ENCODE measurements at regions not wholly inside any gene's neighbourhood (a gene's known extent, or its start where the extent isn't known, plus 50 kb on each side); places are given as distances from the start of the nearest gene placed in this dataset.

DNA sequence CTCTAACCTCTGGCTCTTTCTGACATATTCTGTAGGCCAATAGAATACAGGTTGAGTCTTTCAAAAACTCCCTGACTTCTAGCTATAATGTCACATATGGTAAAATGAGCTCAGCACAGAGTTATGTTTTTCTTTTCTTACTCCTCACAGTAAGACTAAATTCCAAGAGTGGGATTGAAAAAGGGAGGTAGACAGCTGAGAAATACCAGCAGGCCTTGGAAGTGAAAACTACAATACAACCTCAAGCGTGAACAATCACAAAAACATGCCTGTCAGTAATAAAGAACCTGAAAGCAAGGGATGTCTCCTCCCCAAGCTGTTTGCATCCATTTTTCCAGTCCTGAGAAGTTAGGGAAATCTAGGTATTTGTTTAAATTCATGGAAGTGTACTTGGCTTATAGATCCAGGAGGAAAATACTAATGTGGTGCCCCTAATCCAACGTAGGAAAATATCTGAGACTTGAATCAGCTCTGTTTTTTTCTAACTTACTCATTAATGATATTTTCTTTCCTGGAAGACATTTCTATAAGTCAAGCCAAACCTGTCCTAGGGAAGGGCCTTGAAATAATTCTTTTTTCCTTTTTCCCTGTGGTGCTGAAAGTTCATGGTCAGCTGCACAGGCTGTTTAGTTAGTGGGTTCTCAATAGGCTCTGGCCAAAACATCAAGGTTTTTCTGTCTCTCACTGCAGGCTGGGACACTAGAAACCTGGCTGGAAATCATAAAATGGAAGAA, 167.9 kb upstream of the SPATS2L start:
- DNase-seq: no peak

DNA sequence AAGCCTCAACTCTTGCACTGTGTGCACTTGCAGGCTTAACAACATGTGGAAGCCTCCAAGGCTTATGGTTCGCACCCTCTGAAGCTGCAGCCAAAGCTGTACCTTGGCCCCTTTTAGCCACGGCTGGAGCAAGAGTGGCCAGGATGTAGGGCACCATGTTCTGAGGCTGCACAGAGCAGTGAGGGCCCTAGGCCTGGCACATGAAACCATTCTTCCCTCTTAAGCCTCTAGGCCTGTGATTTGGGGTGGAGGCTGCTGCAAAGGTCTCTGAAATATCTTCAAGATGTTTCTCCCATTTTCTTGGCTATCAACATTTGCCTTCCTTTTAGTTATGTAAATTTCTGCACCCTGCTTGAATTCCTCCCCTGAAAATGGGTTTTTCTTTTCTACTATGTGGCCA, 161.9 kb upstream of the SPATS2L start:
- DNase-seq: no peak

DNA sequence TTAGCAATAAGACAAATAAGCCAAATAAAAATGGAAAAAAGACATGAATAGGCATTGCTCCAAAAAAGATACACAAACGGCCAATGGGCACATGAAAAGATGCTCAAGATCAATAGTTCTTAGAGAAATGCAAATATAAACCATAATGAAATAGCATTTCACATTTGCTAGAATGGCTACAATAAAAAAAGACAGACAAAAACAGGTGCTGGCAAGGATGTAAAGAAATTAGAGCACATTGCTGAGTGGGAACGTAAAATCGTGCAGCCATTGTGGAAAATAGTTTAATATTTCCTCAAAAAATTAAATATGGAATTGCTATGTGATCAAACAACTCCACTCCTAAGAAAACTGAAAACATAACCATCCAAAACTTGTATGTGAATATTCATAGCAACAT, 160.0 kb upstream of the SPATS2L start:
- DNase-seq: no peak

DNA sequence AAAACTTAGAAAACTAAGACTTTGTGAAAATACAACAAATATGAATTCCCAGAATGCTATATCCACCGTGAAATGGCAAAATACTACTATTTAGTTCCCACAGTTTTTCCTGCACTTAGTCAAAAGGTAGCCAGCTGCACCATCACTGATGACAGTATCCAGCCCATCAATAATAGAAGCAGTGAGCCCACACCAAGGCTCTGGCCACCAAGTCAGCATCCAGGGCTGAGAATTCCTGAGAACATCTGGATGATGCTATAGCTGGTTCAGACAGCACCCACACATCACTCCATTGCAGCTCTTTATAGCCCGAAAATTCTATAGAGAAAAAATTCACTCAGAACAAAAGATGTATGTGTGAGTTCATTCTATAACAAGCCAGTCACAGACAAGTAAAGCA, 159.1 kb upstream of the SPATS2L start:
- DNase-seq: no peak

DNA sequence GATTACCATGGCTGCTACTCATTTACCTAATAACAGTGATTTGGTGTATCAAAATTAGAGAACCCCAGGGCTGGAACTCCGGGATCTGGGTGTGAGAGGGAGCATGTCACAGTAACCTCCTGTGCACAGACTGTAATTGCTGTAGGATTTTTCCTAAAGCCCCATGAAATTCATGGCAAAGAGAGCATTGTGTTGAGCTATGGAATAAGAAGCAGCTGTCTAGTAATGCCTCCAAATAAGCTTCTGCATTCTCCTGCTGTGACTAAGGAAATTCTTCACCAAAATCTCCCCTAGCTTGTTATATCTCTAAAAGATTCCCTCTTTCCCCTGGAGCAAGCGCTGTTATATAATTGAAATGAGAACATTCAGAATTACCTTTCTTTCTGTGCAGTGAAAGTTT, 158.1 kb upstream of the SPATS2L start:
- no peak for DNase-seq

DNA sequence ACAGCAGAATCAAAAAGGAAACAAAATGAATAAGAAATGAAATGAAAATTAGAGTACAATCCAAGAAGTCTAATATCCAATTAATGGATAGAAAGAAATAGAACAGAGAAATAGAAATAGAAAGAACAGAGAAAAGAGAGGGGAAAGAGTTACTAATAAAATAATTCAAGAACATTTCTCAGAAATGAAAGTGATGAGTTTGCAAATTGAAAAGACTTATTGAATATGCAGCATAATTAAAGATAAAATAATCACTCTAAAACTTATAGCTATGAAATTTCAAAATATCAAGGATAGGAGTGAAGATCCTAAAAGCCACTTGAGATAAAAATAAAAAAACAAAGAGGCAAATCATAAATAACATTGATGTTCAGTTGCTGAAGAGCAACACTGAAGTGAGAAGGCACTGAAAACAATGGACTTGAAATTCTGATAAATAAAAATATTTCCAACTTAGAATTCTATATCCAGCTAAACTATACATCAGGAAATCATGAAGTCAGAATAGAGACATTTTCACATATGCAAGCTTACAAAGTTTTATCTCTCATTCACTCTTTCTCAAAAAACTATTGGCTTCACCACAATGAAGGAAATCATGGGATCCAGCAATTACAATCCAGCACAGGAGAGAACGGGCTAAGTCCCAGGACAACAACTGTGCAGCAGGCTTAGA, 155.9 kb upstream of the SPATS2L start:
- no peak for DNase-seq

DNA sequence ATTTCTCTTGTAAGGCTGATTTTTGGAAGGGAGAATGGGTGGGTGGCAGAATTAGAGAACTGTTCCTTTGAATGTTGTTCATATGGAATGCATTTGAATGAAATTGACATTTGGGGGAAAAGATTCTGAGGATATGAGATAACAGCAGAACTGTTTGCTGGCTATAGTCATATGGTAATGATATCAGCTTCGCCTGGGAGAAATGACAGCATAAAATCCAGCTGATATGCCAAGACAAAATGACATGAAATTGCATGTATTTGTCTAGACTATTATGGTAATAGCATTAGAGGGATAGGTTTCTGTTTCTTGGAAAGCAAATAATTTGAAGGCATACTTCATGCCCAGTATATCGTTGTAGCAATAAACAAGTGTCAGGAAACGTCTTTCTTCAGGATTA, 150.8 kb upstream of the SPATS2L start:
- no peak for DNase-seq

DNA sequence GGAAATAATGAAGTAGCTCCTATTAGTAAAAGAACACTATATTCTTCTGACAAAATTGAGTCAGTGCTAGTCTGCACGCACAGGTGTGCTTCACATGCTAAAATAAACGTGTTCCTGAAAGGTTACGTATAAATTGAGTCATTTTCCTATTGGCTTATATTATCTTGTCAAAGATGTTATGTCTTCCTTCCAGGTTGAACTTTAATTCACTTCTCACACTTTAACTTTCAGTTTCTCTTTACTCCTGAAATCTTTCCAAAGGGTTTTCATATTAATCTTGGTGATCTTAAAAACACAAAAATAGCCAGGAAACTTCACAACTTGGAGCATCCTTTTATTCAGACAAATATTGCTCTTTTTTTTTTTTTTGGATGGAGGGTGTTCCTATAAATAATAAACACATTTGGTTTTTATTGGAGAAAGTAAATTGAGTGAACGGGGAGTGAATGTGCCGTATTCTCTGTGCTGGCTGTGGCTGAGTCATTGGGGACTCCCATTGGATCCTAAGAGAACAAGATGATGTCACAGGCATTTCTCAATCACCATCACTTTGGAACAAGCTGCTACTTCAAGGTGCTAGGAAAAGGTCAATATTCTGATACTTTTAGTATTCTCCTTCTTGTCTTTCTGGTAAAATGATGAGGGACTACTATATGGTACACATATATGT, 150.2 kb upstream of the SPATS2L start:
- no peak for DNase-seq

DNA sequence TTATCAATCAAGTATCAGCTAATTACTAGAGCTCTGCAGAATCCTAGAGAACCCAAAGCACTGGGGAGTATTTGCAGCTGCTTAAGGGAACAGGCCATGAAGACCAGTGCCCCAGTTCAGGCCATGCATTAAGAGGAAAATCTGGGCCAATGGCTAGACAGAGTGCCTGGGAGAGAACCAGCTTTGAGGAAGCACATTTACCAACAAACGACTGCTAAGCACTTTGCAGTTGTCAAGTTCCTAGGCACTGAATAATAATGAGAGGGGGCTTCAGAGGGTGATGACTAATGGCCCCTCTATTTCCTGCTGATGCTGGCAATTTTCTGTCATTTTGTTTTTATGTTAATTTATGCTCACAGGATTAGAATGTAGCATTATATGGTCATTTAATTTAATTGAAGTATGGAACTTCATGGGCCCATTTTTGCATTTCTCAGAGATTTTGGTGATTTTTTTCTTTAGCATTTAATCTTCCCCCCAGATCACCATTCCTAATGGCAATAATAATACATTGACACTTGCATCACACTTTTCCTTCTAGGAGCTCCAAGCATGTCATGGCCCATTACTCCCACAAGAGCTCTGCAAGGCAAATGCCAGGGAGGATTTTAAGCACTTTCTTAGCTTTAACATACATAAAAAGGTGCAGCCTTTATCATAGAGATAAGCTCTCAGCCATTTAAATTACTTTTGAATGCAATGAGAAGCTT, 147.7 kb upstream of the SPATS2L start:
- DNase-seq: no peak

DNA sequence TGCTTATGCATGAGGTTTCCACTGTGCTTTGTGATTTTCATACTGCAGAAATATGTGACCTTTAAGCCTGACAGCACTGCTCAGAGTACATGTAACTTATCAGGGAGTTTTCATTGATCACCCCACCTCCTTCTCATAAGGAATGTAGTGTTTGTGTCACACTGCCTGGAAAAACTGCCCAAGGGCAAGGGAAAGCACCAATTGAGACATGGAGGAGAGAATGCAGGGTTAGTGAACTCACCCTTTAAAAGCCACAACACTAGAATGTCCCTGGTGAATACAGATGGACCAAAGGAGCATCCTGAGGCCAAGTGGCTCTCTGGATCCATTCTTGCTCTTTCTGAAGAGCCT, 147.2 kb upstream of the SPATS2L start:
- DNase-seq: no peak

DNA sequence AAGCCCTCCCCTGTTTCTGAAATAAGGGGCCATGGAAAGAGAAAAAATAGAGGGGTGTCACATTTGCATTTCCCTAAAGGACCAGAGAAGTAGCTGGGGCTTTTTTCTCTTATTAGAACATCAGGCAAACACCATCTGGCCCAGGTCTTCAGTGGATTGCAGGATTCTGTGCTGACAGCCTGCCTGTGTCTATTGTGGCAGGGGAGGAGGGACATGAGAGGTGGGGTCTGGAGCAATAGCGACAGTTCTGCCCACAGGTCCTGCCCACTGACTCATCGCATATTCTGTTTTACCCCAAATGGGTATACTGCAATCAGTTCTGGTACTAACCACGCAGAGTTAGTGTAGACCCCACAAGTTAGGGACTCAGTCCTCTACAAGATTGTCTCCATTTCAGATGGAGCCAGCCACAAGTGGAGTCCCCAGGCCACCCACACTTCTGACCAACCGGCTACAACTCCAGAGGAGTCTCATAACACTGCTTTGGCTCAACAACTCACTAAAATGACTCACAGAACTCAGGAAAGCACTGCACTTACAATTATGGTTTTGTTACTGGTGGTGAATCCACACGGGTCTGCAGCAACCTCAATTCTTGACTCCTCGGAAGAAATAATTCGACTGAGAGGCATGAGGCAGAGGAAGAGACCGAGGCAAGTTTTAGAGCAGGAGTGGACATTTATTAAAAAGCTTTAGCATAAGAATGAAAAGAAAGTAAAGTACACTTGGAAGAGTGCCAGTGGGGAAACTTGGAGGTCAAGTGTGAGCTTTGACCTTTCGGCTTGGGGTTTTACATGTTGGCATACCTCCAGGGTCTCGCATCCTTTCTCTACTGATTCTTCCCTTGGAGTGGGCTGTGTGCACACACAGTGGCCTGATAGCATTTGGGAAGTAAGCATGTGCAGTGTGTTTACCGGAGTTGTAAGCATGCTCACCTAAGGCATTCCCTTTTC, 146.4 kb upstream of the SPATS2L start:
- DNase-seq: no peak

DNA sequence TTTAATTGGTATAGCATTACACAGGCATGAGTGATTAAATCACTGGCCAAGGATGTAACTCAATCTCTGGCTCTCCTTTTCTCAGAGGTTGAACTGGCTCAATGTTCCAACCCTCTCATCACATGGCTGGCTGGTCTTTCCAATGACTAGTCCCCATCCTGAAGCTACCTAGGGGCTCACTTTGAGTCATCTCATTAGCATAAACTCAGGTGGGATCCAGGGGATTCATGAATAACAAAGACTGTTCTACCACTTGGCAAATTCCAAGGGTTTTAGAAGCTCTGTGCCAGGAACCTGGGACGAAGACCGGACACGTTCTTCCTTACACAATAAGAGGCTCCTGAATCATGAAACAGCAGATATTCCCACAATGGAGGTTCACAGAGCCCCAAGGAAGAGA, 145.0 kb upstream of the SPATS2L start:
- no peak for DNase-seq

DNA sequence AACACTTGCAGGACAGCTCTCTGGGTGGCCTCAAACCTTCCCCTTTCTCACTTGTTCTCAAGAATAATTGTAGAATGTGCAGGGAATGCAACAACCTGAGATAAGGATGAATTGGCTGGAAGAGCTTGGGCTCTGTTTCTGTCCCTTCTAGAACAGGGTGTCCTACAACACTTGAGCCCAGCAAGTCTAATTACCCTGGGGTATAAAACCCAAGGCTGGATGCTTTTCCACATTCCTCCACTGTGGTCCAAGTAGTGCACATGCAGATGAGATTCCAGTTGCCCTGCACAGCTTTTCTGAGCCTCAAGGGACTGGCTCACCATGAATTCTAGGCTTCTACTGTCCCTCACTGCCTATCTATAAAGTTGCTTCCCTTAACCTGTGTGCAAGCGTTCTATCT, 140.8 kb upstream of the SPATS2L start:
- no peak for DNase-seq

DNA sequence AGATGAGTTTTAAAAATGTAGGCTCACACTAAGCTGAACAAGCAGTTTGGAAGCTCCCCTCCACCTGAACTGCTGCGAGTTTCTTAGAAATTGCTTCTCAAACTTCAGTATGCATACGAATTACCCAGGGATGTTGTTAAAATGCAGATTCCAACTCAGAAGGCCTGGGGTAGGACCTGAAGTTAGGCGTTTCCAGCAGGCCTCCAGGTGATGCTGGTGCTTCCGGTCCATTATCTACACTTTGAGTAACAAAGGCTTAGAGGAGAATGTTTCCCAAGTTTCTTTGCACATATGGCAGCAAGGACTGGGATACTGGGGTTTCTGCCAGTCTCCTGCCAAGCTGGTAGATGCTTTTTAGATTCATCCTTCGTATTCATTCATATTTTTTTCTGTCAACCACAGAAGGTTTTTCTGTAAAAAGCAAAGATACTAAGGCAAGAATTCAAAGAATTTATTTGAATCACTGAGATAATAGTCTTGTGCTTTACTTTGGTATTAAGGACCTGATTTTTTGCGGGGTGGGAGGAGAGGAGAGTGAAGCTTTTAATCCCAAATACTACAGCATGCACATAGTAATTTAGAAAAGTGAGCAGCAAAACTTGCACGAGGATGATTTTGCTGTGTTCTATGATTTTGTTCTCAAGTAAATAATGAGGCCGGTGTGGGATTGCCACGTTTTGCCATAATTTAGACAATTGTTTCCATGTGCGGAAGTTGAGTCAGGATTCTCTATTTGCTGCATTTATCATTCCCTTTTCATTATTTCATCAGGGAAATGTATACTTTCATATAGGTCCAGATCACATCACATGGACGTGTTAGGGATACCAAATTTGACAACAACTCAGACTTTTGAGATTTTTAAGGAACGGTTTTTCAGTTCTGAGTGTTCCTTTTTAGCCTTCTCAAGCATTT, 137.6 kb upstream of the SPATS2L start:
- DNase-seq: no peak

DNA sequence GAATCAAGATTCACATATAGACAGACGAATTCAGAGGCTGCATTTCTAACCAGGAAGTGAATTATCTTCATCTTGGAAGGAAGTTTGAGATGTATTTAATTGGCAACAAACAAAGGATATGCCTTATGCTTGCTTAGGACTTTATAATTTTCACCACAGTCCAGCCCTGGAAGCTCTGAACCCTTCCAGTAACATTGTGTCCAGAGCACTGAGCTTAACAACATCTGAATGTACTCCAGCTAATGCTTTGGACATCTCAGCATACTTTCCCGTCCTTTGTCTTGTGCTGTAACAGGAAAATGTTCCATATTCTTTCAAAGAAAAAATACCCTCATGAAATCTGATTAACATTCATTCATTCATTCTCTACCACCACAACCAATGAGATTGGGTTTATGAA, 136.3 kb upstream of the SPATS2L start:
- DNase-seq: no peak

DNA sequence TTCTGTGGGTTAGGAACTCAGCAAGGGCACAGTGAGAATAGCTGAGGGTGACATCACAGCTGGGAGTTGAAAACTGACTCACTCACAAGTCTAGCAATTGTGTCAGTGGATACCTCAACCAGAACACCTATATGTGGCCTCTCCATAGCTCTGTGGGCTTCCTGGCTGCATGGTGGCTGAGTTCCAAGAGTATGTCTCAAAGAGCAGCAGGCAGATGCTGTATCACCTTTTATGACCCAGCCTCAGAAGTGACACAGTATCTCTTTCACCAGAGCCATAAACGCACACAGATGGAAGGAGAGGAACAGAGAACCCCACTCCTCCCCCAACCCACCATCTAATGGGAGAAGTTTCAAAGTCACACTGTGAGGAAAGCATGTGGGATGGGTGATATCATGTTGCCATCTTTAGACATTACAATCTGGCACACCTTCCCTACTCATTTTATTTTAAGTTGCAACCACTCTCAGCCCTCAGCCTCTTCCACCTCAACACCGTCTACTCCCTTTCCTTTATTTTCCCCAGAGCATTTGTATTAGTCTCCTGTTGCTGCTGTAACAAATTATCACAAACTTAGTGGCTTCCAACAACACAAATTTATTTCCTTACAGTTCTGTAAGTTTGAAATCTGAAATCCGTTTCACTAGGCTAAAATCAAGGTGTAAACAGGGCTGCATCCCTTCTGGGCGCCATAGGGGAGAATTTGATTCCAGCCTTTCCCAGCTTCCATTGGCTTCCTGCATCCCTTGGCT, 134.6 kb upstream of the SPATS2L start:
- no peak for DNase-seq

DNA sequence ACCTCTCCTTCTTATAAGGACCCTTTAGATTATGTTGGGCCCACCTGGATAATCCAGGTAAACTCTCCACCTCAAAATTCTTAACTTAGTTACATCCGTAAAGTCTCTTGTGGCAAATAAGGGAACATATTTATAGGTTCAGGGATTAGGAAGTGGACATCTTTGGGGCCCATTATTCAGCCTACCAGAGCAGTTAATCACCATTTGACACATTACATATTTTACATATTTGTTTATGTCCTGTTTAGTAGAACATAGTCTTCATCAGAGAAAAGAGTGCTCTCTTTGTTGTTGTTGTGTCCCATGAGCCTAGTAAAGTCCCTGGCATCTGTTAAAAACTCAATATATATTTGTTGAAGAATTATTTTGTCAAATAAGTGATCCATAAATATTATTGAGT, 134.0 kb upstream of the SPATS2L start:
- DNase-seq: no peak

DNA sequence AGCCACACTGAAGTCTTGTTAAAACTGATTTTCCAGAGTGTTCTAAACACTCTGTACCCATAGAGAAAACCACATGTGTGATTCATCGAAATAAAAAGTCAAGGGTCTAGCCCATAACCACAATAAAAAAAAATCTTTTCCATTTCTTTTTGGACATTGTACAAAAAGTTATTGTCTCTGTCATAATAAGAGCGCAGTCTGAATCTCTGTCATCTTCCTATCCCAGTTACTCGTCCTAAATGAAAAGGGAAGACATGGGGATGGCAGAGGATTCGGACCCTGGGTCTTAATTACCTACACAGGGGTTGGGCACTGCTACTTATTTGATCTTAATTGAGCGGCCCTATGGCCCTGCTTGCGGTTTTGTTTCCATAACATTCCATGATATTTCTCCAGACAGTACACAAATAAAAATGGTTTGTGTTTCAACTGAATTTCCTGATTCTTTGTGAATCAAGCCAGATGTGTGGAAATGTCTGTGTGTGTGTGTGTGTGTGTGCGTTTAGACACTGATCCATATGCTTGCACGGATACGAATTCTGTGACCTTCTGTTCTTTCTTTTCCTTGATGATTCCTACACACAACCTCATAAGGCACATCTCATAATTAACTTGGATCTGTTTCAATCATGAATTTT, 133.4 kb upstream of the SPATS2L start:
- no peak for DNase-seq

DNA sequence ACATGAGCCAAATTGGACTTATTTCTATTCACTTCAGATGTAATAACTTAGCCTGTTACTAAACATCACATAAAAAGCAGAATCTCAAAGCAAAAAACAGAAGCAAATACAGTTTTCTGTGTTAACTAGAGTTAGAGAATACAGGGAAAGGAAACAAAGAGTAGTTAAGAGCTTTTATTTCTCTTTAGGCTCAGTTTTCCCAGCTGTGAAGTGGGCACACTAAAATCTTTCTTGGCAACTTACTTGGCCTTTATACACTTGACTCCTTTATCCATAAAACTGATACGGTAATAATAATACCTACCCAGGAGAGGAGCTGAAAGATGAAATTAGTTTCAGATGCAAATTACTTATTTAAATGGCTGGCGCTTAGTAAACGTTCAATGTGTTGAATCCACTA, 132.8 kb upstream of the SPATS2L start:
- no peak for DNase-seq
